Inflammatory macrophage treated with lipopolysaccharide for 4 hours (primary cell): ENCODE measurements at regions not wholly inside any gene's neighbourhood (a gene's known extent, or its start where the extent isn't known, plus 50 kb on each side); places are given as distances from the start of the nearest gene placed in this dataset.
"Not testable (repeated sequence)": the region's sequence is repeated elsewhere in the genome, so short reads cannot be mapped to it uniquely, and the experiment has no call there.

Experiments
- DNase-seq: peaks from one replicate; pipeline ENCODE4 v3.0.0-alpha.2; 2020

DNA sequence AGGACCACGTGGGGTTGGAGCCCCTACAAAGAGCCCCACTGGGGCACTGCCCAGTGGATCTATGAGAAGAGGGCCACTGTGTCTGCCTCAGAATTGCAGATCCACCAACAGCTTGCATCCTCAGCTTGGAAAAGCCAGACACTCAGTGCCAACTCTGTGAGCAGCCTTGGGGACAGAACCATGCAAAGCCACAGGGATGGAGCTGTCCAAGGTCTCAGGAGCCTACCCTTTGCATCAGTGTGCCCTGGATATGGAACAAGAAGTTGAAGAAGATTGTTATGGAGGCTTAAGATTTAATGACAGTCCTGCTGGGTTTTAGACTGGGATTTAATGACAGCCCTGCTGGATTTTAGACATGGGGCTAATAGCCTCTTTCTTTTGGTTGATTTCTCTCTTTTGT, 1670.9 kb downstream of the PLA2G4A start:
- no peak for DNase-seq

DNA sequence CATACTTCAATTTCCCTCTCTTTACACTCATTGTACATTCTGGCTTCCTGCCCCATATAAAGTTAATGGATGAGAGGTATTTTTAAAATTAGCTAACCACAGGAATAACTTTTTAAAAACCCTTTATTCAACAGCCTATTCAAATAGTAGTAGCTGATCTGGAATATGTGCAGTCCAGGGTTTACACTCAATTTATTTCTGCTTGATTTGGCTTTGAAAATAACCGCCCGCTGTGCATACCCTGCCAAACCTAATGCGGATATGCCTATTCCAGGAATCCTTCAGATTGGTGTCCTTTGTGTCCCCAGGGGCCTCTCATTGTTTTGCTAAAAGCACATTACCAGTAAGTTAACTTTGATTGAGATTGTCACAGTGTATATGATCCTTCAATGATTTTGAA, 1686.2 kb downstream of the PLA2G4A start:
- no peak for DNase-seq

DNA sequence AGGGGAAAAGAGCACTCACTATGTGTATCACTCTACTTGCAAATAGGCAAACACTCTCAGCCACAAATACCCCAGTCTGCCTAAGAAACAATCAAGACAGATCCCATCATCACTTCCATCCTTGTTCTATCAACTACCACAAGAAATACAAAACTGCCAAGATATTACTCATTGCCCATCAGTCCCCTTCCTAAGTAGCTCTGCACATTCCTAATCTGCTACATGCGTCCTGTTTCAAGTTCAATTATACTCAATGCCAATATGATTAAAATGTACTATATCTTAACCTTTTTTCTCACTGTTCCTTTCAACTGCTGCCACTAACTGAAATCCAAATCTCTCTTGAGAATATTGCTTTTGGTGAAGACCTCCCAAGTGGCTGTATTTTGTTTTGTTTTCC, 1688.4 kb downstream of the PLA2G4A start:
- no peak for DNase-seq

DNA sequence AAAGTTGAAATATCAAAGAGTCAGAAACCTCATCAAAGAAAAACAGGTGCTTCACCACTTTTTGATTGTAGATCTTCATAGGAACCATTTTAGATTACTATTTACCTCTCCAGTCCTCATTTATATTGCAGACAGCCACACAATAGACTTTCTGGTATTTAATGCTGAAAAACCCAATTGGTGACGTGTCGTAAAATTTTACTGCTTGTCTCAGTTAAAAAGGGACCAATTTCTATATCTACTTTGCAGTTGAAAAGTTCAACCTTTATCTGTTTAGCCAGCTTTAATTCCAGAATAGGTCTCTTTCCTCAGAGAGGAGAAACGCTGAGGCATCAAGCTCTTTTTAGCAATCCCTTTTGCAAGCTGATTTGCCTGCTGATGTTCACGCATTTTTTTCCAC, 1722.4 kb downstream of the PLA2G4A start:
- no peak for DNase-seq

DNA sequence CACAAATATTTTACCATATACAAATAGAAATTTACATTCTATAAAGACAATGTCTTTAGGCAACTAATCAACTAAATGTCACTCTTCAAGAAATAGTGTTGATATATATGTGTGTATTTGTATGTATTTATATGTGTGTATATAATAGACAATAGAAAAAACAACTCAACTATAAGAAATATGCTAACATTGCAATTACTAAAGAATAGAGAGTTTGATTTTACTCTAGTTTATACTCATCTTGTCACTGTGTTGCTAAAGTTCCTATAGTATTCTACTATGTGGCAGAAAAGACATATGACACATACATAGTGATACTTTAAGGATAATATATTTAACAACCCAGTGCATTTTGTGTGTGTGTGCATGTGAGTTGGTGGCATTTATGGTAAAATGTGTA, 1728.3 kb downstream of the PLA2G4A start:
- DNase-seq = no peak

DNA sequence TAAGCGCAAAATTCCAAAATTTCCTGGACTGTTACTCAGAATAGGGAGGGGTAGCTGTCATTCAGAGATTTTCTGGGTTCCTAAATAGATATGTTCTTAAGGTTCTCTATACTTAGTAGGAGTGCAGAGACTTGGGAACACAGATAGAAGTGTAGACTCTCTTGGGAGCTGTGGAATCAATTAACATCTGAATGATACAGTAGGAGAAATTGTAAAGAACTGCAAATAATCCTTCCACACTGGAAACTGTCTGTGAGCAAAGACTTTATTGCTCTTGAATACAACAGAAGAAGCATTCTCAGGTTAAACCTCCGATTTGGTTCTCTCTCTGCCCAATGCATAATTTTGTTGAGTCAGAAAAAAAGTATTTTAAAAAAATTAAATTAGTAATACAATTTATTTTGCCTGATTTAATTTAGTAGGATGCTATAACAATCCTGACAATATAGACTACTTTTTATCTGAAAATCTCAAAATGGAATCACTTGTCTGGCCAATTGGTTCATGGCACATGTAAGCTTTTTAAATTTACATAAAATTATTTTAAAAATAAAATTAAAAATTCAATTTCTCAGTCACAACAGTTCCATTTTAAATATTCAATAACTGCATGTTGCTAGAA, 1754.3 kb downstream of the PLA2G4A start:
- no peak for DNase-seq

DNA sequence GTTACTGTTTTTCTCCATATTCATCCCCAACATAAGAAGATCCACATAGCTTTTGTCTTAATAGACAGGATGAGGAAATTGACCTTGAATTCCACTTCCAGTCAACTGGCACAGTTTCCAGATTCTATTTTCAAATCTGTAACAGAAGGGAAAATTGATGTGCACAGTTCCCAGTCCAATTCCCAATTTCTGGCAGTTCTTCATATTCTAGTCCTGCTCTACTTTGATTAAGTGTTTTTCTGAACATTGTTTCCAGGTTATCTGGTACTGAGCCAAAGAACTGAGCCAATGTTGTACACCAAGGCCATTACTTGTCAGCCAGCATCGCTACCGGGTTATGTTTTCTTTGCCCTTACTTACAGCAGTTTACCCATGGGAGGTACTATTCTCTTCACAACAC, 1755.4 kb downstream of the PLA2G4A start:
- DNase-seq = no peak

DNA sequence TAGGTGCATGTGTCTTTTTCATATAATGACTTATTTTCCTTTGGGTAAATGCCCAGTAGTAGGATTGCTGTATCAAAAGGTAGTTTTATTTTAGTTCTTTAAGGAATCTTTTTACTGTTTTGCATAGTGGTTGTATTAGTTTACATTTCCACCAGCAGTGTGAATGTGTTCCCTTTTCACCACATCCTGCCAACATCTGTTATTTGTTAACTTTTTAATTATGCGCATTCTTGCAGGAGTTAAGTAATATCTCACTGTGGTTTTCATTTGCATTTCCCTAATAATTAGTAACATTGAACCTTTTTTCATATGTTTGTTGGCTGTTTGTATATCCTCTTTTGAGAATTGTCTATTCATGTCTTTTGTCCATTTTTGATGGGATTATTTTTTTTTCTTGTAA, 1761.9 kb downstream of the PLA2G4A start:
- no peak for DNase-seq

DNA sequence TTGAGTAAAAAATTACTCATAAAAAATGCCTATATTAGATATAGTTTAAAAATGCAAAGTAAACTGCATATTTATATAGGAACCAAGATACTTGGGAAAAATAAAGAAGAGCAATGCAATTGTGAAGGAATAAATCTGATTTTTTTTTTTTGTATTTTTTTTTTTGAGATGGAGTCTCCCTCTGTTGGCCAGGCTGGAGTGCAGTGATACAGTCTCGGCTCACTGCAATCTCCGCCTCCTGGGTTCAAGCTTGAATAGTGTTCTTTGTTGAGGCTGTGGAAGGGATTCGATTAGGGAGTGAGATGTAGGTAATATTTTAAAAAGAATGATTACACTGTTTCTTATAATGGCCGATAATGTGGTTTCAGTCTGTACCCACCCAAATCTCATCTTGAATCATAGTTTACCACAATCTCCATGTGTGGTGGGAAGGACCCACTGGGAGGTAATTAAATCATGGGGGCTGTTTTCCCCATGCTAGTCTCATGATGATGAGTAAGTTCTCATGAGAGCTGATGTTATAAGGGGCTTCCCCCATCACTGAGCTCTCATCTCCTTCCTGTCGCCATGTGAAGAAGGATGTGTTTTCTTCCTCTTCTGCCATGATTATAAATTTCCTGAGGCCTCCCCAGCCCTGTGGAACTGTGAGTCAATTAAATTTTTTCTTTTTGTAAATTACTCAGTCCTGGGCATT, 1765.9 kb downstream of the PLA2G4A start:
- no peak for DNase-seq

DNA sequence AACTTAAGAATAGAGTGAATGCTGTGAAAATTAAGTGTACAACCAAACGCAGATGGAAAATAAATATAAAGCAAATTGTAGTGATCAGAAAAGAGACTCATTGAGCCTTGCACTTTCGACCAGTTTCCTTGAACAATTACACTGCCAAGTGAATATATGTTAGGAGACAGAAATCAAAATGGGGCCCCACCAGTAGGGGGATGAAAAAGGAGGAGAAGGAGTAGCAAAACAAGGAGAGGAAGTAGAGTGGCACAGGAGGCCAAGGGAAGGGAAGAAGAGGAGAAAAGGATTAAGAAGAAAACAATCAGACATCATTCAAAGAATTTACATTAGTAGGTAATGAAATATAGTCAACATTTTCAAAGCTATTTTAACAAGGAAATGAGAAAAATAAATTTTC, 1770.6 kb downstream of the PLA2G4A start:
- no peak for DNase-seq

DNA sequence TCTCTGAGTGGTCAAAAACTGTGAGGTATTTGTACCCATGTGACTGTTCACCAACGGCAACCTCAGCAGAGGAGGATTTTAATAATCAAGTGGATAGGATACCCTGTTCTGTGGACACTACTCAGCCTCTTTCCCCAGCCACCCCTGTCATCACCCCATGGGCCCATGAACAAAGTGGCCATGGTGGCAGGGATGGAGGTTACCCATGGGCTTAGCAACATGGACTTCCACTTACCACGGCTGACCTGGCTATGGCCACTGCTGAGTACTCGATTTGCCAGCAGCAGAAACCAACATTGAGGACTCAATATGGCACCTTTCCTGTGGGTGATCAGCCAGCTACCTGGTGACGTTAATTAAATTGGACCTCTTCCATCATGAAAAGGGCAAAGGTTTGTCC, 1782.7 kb downstream of the PLA2G4A start:
- no peak for DNase-seq

DNA sequence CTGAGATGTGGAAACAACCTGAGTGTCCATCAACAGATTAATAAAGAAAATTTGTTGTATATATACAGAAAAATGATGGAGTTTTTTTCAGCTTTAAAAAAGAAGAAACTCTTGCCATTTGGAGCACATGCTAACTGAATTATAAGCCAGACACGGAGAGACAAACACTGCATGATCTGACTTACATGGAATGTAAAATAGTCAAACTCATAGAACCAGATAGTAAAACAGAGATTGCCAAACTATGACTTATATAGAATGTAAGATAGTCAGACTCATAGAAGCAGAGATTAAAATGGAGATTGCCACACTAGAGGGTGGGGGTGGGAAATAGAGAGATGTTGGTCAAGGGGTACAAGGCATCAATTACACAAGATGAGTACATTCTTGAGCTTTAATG, 1786.6 kb downstream of the PLA2G4A start:
- no peak for DNase-seq

DNA sequence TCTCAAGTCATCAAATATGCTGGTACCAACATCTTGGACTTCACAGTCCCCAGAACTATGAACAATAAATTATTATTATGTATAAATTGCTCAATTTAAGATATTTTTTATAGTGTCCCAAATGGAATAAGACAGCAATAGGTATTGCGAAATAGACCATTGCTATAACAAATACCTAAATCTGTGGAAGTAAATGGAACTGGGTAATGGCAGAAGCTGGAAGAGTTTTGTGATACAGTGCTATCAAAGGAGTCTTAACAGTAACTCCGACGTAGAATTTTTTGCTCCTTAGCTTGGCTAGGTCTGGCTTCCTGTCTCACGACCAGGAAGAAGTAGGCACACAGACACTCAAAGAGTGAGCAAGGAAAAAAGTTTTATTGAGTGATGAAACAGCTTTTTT, 1791.5 kb downstream of the PLA2G4A start:
- DNase-seq = no peak

DNA sequence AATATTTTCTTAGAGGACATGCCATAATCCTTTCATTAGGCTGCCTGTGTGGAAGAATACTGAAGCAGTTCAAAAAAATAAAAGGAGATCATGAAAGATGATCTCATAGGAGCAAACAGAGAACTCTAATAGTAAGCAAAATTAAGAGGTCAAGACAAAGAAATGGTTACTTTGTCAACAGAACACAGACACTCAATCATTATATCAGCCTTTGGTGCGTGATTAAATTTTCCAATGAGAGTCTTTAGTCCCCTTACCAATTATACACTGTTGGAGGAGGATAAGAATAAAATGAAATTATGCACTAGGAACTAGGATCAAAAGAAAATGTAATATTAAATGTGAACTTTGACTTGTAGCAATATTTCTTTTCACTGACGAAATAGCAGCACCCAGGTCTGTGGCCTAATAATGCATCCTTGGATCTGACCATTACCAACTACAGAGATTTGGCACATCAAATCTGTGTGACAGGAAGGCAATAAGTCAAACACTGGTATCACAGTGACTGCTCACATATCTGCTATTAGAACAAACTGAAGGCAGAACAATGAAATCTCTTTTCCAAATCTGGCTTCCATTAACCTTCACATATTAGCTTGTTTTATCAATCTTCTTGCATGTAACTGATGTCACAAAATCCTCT, 1812.9 kb downstream of the PLA2G4A start:
- DNase-seq = no peak

DNA sequence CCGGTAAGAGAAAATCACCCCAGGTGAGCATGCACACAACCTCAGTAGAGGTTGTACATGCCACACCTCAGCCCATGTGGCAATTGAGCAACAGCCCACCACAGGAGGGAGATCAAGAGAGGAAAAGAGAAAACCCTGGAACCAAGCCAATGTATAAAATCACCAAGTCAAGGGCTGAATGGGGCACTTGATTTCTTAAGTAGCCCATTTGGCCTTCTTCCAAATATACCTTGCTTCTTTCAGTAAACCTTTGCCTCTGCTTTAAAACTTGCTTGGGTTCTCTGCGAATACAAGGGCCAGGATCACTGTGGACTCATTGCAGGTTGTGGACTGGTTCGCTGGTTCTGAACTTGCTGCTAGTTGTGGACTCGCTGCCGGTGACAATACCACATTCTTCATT, 1814.0 kb downstream of the PLA2G4A start:
- no peak for DNase-seq

DNA sequence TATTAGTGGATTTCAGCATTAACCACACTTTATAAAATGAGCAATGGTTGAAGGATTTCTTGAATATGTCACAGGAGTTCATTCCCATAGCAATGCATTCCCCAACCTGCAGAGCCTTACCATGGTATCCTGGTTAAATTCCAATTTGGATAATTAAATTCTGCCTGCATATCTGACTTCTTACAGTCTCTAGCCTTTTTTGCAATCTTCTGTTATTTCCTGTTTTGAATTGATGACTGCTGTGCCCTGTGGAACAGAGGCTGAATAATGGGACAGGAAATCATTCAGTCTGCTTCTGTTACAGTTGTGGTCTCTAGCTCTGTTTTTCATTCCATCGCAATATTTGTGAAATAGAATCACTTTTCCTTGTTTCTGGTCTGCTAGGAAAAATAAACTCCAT, 1823.9 kb downstream of the PLA2G4A start:
- DNase-seq = no peak

DNA sequence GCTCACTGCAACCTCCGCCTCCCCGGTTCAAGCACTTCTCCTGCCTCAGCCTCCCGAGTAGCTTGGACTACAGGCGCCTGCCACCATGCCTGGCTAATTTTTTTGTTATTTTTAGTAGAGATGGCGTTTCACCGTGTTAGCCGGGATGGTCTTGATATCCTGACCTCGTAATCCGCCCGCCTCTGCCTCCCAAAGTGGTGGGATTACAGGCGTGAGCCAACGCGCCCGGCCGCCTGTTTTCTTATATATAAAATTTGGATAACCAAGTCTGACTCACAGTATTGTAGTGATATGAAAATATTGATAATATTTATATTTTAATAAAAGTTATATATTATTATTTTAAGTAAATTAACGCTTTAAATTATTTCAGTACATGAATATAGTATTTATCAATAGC, 1821.7 kb downstream of the BRINP3 start:
- DNase-seq = not testable (repeated sequence)

DNA sequence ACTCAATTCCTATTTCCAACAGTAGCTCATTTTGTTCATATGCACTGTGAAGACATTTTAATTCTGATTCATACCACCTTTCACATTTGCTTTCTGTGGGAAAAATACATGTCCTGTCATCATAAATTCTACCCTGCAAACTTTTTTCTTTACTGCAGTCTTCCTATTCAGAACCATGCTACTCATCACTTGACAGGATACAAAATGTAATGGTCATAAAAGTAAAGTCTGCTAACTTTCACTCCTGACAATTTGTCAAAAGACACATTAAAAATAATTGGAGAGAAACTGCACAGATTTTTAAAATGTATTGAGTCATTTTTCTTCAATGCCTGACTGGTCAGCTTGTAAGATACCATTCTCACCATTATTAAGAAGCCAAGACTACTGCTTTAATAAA, 1817.1 kb downstream of the BRINP3 start:
- no peak for DNase-seq

DNA sequence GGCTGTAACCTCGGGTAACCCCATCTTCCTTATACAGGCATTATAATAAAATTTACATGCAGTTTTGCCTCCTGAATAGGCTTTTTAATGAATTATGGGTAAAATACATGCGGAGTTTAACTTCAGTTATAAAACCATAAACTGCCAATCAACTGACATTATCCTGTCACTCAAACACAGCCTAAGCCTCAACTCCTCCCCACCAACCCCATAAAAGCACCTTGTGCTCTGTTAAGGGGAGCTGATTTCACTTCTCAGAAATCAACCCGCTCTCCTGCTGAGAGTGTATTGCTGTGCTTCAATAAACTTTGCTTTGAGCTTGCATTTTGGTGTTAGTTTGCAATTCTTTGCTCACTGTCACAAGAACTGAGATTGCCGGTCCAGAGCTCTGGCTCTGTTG, 1812.2 kb downstream of the BRINP3 start:
- DNase-seq = no peak

DNA sequence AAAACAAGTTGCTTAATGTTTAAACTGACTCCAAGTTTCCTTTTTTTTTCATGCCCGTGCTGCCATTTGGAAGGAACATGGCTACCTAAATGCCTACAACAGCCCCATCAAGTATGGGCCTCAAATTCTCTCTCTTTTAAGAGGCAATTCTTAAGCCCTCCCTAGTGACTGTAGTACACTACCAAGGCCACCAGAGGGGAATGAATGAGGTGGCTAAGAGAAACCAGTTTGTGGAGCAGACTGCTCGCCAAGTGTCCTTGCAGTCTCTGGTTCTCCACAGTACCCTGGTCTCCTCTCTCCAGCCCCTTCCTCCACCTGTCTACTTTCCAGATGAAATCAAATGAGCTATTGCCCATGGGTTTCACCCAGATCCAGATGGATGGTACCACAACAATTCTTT, 1809.6 kb downstream of the BRINP3 start:
- no peak for DNase-seq

DNA sequence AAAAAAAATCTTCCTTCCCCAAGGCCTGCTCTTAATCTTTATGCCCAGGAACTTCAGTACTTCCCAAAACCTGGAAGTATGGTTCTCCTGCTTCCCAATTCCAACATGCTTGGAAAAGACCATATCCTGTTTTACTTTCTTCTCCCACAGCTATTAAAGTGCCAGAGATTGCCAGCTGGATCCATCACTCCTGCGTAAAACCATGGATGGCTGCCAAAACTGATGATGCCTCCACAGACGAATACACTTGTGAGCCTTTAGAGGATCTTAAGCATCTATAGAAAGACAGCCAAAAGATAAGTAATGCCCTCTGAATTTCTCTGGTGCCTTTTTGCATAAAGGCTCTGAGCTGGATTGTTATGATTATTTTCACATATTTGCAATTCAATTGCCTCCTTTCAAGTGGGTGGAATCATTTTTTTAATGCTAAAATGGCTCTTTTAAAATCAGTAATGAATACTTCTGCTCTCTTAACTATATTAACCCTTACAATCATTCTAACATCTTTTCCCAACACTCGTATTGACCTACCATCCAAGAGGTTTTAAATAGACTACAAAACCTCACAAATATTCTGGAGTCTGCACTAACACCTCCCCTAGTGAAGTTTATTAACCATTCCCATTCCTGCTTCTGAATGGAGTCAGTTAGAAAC, 1807.8 kb downstream of the BRINP3 start:
- DNase-seq = no peak

DNA sequence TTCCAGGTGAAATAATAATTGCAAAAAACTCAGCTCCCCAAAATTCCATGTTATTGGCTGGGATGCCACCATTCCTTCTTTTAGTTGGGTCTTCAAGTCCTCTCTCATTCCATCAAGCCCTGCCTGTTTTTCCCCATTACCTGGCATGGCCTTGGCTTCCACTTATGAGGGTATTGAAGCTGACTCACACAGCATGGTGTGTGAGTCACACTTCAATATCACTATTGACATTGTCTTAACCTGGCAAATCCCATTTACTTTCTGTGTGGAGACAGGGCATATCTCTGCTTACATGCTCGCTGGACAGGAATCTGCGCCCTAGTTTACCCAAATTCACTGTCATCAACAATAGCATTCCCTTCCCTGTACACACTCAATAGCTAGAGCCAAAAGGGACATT, 1806.8 kb downstream of the BRINP3 start:
- DNase-seq = no peak

DNA sequence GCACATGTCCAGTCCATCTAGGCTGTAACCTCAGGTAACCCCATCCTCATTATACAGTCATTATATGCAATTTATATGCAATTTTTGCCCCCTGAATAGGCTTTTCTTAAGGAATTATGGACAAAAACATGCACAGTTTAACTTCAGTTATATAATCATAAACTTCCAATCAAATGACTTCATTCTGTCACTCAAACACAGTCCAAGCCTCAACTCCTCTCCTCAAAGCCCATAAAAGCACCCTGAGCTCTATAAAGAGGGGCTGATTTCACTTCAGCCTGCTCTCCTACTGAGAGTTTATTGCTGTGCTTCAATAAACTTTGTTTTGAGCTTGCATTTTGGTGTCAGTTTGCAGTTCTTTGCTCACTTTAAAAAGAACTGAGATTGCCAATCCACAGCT, 1805.5 kb downstream of the BRINP3 start:
- no peak for DNase-seq

DNA sequence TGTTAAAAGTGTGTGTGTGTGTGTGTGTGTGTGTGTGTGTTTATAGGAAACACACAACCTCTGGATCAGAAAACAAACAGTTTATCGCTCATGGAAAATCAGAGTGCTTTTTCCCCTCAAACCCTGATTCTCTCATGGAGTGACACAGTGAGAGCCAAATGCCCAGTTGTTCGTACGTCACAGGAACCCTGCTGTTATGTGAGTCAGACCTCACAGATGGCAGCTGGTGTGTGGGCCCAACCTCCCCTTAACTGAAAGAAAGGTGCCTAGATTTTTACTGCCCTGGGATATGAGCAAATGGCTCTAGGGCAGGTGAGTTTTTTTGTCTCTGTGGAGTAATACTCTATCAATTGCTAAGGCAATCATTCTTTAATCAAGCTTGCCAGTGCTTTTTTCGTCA, 1788.1 kb downstream of the BRINP3 start:
- no peak for DNase-seq
